K562 (cell line): ENCODE measurements at regions not wholly inside any gene's neighbourhood (a gene's known extent, or its start where the extent isn't known, plus 50 kb on each side); places are given as distances from the start of the nearest gene placed in this dataset.

Experiments used
- ATAC-seq: fragments of 200-7000 bp; cut with Tn5 transposase; 3 replicates; pipeline ENCODE4 v1.9.1; 2020; ENCODE audit warnings: moderate library complexity
- BruUV-seq: library from RNA; stranded (reverse); fragments of 400-500 nt; replicated peaks from 2 replicates; lab custom pipeline; 2021; lab: Mats Ljungman, UMichigan
- CTCF ChIA-PET: fragments of 300-600 bp; formaldehyde crosslinking; extraction: SDS; loops from one replicate; lab custom pipeline; 2021; ENCODE audit warnings: low intra/inter-chr PET ratio; lab: Yijun Ruan, JAX
- POLR2A ChIA-PET: fragments of 300-600, 350-650 bp; sonication (Branson Sonifier 250); formaldehyde crosslinking; extraction: SDS; loops from one replicate; lab custom pipeline; 2021; ENCODE audit warnings: antibody characterized with exemption, inconsistent platforms; lab: Yijun Ruan, JAX
- DNase-seq, 4 experiments: peaks; one replicate each; pipeline versions ENCODE4 v3.0.0 to v3.0.0-alpha.2; 2011 to 2018; ENCODE audit warnings: low spot score in 3 of 4, mixed read lengths in 3 of 4; ENCODE audit errors: extremely low read depth in 1 of 4
- FAIRE-seq: peaks from 2 replicates; lab custom pipeline; 2011; peaks lifted over from hg19 to GRCh38; lab: Jason Lieb, UNC
- H2AFZ ChIP-seq: 2 replicates; pipeline ENCODE4 v1.6.0; 2011; ENCODE audit warnings: low read depth, low read length, control low read depth, inconsistent platforms
- H3K27ac ChIP-seq: fragments of 200-600 bp; 3 replicates; pipeline ENCODE4 v1.8.0; 2011; ENCODE audit warnings: low read depth, mild to moderate bottlenecking, control low read depth, inconsistent platforms, low read length, moderate library complexity, mixed read lengths; ENCODE audit errors: extremely low read depth
- H3K27me3 ChIP-seq, 2 experiments: fragments of 300-600 bp in 1 of 2; 2 replicates in 1 of 2; 3 replicates in 1 of 2; pipeline versions ENCODE4 v1.6.0 to v1.8.0; 2011; ENCODE audit warnings: inconsistent platforms in 2 of 2, low read length in 2 of 2, mild to moderate bottlenecking in 1 of 2, mixed read lengths in 1 of 2, moderate library complexity in 1 of 2; ENCODE audit not compliant: control insufficient read depth in 2 of 2, insufficient read depth in 2 of 2
- H3K36me3 ChIP-seq: fragments of 300-600 bp; 3 replicates; pipeline ENCODE4 v1.8.0; 2011; ENCODE audit warnings: mild to moderate bottlenecking, low read length, inconsistent platforms; ENCODE audit not compliant: control insufficient read depth, insufficient read depth
- H3K4me1 ChIP-seq, 2 experiments: fragments of 200-600 bp in 1 of 2; replicated peaks in 1 of 2; 2 replicates in 1 of 2; 3 replicates in 1 of 2; pipeline versions ENCODE4 v1.5.1 to v1.8.0; 2011; ENCODE audit warnings: inconsistent platforms in 2 of 2, low read length in 2 of 2, mild to moderate bottlenecking in 1 of 2, mixed read lengths in 1 of 2, moderate library complexity in 1 of 2; ENCODE audit not compliant: control insufficient read depth in 2 of 2, insufficient read depth in 2 of 2
- H3K4me2 ChIP-seq: 2 replicates; pipeline ENCODE4 v1.6.1; 2011; ENCODE audit warnings: low read length, control low read depth, inconsistent platforms, mixed read lengths; ENCODE audit not compliant: insufficient read depth
- H3K4me3 ChIP-seq: fragments of 200-600 bp; sonication (generic), shearing (Covaris generic); 2 replicates; pipeline ENCODE4 v1.5.1; 2016; ENCODE audit warnings: control low read depth, inconsistent platforms
- H3K79me2 ChIP-seq: fragments of 200-600 bp; 3 replicates; pipeline ENCODE4 v1.8.0; 2011; ENCODE audit warnings: low read length, inconsistent platforms; ENCODE audit not compliant: control insufficient read depth, insufficient read depth
- H3K9ac ChIP-seq, 2 experiments: 2 replicates each; pipeline versions ENCODE4 v1.6.0 to v1.6.1; 2011; ENCODE audit warnings: low read depth in 2 of 2, low read length in 2 of 2, control low read depth in 1 of 2, inconsistent platforms in 1 of 2, mild to moderate bottlenecking in 1 of 2, mixed read lengths in 1 of 2; ENCODE audit not compliant: insufficient read depth in 1 of 2
- H3K9me1 ChIP-seq: one replicate; pipeline ENCODE4 v1.6.0; 2011; ENCODE audit warnings: inconsistent platforms, mild to moderate bottlenecking, low read length, moderate library complexity; ENCODE audit not compliant: control insufficient read depth, insufficient read depth
- H3K9me3 ChIP-seq: replicated peaks from 2 replicates; pipeline ENCODE4 v1.5.1; 2011; ENCODE audit warnings: low read depth, low read length, inconsistent platforms; ENCODE audit not compliant: control insufficient read depth, insufficient read depth
- H4K20me1 ChIP-seq: replicated peaks from 2 replicates; pipeline ENCODE4 v1.6.1; 2011; ENCODE audit warnings: low read length, inconsistent platforms, mixed read lengths; ENCODE audit not compliant: control insufficient read depth, insufficient read depth
- ATF1 ChIP-seq, 2 experiments: fragments of 450-650 bp in 1 of 2; IDR thresholded peaks; 2 replicates each; pipeline ENCODE4 v1.6.1; 2016; ENCODE audit warnings: missing compliant biosample characterization in 1 of 2, missing genetic modification characterization in 1 of 2
- CHD1 ChIP-seq: fragments of 200-600 bp; sonication (generic); IDR thresholded peaks from one replicate; pipeline ENCODE4 v1.6.1; 2012; ENCODE audit warnings: mild to moderate bottlenecking, moderate library complexity, low read length, inconsistent platforms
- HDAC8 ChIP-seq: fragments of 450-650 bp; IDR thresholded peaks from 2 replicates; pipeline ENCODE4 v1.6.1; 2016; ENCODE audit warnings: mild to moderate bottlenecking, missing genetic modification characterization, moderate library complexity, missing compliant biosample characterization
- MYNN ChIP-seq, 2 experiments: sonication (generic); formaldehyde crosslinking in 1 of 2; IDR thresholded peaks; 2 replicates each; pipeline versions ENCODE4 v1.5.0 to v1.6.1; 2016 to 2020; ENCODE audit warnings: antibody characterized with exemption in 1 of 2, missing genetic modification reagents in 1 of 2
- NFIC ChIP-seq: fragments of 450-650 bp; IDR thresholded peaks from 2 replicates; pipeline ENCODE4 v1.6.1; 2017; ENCODE audit warnings: mild to moderate bottlenecking, inconsistent platforms
- PTRF ChIP-seq: fragments of 450-650 bp; IDR thresholded peaks from 2 replicates; pipeline ENCODE4 v1.6.1; 2016; ENCODE audit warnings: mild to moderate bottlenecking, missing genetic modification characterization, missing compliant biosample characterization
- TAF7 ChIP-seq: fragments of 450-650 bp; IDR thresholded peaks from 2 replicates; pipeline ENCODE4 v1.6.1; 2016; ENCODE audit warnings: missing genetic modification characterization, missing compliant biosample characterization
- TOE1 ChIP-seq, 2 experiments: fragments of 450-650 bp in 1 of 2; sonication (generic) in 1 of 2; formaldehyde crosslinking in 1 of 2; IDR thresholded peaks; 2 replicates each; pipeline versions ENCODE4 v1.7.1 to v1.8.0; 2016 to 2022; ENCODE audit warnings: borderline replicate concordance in 2 of 2, mild to moderate bottlenecking in 2 of 2, antibody characterized with exemption in 1 of 2, inconsistent platforms in 1 of 2, low read depth in 1 of 2, missing genetic modification reagents in 1 of 2, moderate library complexity in 1 of 2
- YBX1 ChIP-seq: fragments of 450-650 bp; IDR thresholded peaks from 2 replicates; pipeline ENCODE4 v1.7.1; 2016; ENCODE audit warnings: mild to moderate bottlenecking
- WGBS: fragments of 100-300 bp; shearing (Covaris generic); methylation state at CpG from one replicate; pipeline ENCODE4 v1.1.6; 2016; ENCODE audit warnings: low coverage, mixed read lengths; ENCODE audit not compliant: insufficient coverage; ENCODE audit errors: missing lambda C conversion rate; 5-methylcytosine and 5-hydroxymethylcytosine counted together
- in situ Hi-C: fragments of 300-500 bp; cut with MboI; formaldehyde crosslinking; loops from 4 replicates; pipeline ENCODE4 v1.15.0; 2018; ENCODE audit warnings: inconsistent platforms, mixed read lengths
- intact Hi-C: fragments of 100-400 bp; cut with micrococcal nuclease; formaldehyde crosslinking; loops from 2 replicates; pipeline ENCODE4 v1.14.2; 2022
- TF ChIP-seq, protein P1 (sequence below): sonication (generic); formaldehyde crosslinking; IDR thresholded peaks from 2 replicates; pipeline ENCODE4 v1.8.0; 2023; ENCODE audit warnings: mild to moderate bottlenecking, missing genetic modification reagents
- TF ChIP-seq, protein P2 (sequence below): sonication (generic); formaldehyde crosslinking; IDR thresholded peaks from 2 replicates; pipeline ENCODE4 v1.8.0; 2023; ENCODE audit warnings: mild to moderate bottlenecking, missing genetic modification reagents
- TF ChIP-seq, protein P3 (sequence below): fragments of 450-650 bp; IDR thresholded peaks from 2 replicates; pipeline ENCODE4 v1.6.1; 2017; ENCODE audit warnings: antibody characterized with exemption
- TF ChIP-seq, protein P4 (sequence below): fragments of 450-650 bp; IDR thresholded peaks from 2 replicates; pipeline ENCODE4 v1.6.1; 2016; ENCODE audit warnings: borderline replicate concordance

DNA sequence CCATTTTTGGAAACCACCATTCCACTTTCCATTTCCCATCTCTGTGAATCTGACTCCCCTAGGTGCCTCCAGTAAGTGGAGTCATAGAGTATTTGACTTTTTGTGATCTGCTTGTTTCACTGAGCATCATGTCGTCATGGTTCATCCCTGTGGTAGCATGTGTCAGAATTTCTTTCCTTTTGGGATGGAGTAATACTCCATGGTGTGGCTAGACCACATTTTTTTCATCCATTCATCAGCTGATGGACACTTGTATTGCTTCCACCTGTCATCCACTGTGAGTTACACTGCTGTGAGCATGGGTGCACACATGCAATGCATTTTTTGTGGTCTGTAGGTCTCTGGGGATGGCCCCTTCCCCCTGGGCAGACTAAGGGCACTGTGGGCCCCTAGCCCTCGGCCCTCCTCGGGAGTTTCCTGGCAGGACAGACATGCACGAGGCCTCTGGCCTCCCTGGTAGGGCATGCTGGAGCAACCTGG, 115.9 kb downstream of the GADD45G start:
- Histone ChIP-seq H3K4me2 (no peak overlapping the region), H2AFZ (no peak overlapping the region), H3K4me1 (no peaks in the 10 kb centered on the region), H3K79me2 (no peaks in the 10 kb centered on the region), H3K9ac (no peak overlapping the region), H3K27ac (no peak overlapping the region), H4K20me1 (no peaks in the 10 kb centered on the region), H3K27me3 (peaks cover 0 to 4% of the 10 kb centered on the region in 2 experiments; a peak in 2 of 5 replicates), H3K4me3 (no peak overlapping the region), H3K9me1 (no peaks in the 10 kb centered on the region), H3K36me3 (no peaks in the 10 kb centered on the region), H3K9me3 (no peaks in the 10 kb centered on the region)
- in situ Hi-C loops = no loop called here
- intact Hi-C loops = no loop called here
- POLR2A ChIA-PET = no interaction called here
- DNase-seq (no peak), FAIRE-seq (no peak), ATAC-seq (no peak)
- no TSS peak for BruUV-seq
- WGBS = 0% methylated on average over 2 of the region's 4 CpGs
- CTCF ChIA-PET = no interaction called here
- no peak for TF ChIP-seq TOE1 (IDR thresholded peaks at IDR 0.05; ENCODE audit: borderline replicate concordance)
- no peak for TF ChIP-seq TOE1 (CRISPR knock-in tag; IDR thresholded peaks at IDR 0.05; ENCODE audit: borderline replicate concordance, low read depth)
- TF ChIP-seq ATF1 (CRISPR knock-in tag; IDR thresholded peaks at IDR 0.05) = no peak
- no peak for TF ChIP-seq ATF1 (tag; IDR thresholded peaks at IDR 0.05)
- TF ChIP-seq, protein P1, sequence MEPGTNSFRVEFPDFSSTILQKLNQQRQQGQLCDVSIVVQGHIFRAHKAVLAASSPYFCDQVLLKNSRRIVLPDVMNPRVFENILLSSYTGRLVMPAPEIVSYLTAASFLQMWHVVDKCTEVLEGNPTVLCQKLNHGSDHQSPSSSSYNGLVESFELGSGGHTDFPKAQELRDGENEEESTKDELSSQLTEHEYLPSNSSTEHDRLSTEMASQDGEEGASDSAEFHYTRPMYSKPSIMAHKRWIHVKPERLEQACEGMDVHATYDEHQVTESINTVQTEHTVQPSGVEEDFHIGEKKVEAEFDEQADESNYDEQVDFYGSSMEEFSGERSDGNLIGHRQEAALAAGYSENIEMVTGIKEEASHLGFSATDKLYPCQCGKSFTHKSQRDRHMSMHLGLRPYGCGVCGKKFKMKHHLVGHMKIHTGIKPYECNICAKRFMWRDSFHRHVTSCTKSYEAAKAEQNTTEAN = no peak
- no peak for TF ChIP-seq NFIC
- TF ChIP-seq, protein P2, sequence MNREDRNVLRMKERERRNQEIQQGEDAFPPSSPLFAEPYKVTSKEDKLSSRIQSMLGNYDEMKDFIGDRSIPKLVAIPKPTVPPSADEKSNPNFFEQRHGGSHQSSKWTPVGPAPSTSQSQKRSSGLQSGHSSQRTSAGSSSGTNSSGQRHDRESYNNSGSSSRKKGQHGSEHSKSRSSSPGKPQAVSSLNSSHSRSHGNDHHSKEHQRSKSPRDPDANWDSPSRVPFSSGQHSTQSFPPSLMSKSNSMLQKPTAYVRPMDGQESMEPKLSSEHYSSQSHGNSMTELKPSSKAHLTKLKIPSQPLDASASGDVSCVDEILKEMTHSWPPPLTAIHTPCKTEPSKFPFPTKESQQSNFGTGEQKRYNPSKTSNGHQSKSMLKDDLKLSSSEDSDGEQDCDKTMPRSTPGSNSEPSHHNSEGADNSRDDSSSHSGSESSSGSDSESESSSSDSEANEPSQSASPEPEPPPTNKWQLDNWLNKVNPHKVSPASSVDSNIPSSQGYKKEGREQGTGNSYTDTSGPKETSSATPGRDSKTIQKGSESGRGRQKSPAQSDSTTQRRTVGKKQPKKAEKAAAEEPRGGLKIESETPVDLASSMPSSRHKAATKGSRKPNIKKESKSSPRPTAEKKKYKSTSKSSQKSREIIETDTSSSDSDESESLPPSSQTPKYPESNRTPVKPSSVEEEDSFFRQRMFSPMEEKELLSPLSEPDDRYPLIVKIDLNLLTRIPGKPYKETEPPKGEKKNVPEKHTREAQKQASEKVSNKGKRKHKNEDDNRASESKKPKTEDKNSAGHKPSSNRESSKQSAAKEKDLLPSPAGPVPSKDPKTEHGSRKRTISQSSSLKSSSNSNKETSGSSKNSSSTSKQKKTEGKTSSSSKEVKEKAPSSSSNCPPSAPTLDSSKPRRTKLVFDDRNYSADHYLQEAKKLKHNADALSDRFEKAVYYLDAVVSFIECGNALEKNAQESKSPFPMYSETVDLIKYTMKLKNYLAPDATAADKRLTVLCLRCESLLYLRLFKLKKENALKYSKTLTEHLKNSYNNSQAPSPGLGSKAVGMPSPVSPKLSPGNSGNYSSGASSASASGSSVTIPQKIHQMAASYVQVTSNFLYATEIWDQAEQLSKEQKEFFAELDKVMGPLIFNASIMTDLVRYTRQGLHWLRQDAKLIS (CRISPR knock-in tag) = no peak
- TF ChIP-seq HDAC8 (tag) = no peak
- no peak for TF ChIP-seq YBX1
- TF ChIP-seq TAF7 (tag) = no peak
- TF ChIP-seq, protein P3, sequence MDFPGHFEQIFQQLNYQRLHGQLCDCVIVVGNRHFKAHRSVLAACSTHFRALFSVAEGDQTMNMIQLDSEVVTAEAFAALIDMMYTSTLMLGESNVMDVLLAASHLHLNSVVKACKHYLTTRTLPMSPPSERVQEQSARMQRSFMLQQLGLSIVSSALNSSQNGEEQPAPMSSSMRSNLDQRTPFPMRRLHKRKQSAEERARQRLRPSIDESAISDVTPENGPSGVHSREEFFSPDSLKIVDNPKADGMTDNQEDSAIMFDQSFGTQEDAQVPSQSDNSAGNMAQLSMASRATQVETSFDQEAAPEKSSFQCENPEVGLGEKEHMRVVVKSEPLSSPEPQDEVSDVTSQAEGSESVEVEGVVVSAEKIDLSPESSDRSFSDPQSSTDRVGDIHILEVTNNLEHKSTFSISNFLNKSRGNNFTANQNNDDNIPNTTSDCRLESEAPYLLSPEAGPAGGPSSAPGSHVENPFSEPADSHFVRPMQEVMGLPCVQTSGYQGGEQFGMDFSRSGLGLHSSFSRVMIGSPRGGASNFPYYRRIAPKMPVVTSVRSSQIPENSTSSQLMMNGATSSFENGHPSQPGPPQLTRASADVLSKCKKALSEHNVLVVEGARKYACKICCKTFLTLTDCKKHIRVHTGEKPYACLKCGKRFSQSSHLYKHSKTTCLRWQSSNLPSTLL = no peak
- no peak for TF ChIP-seq MYNN (IDR thresholded peaks at IDR 0.05)
- no peak for TF ChIP-seq MYNN (CRISPR knock-in tag; IDR thresholded peaks at IDR 0.05)
- TF ChIP-seq, protein P4, sequence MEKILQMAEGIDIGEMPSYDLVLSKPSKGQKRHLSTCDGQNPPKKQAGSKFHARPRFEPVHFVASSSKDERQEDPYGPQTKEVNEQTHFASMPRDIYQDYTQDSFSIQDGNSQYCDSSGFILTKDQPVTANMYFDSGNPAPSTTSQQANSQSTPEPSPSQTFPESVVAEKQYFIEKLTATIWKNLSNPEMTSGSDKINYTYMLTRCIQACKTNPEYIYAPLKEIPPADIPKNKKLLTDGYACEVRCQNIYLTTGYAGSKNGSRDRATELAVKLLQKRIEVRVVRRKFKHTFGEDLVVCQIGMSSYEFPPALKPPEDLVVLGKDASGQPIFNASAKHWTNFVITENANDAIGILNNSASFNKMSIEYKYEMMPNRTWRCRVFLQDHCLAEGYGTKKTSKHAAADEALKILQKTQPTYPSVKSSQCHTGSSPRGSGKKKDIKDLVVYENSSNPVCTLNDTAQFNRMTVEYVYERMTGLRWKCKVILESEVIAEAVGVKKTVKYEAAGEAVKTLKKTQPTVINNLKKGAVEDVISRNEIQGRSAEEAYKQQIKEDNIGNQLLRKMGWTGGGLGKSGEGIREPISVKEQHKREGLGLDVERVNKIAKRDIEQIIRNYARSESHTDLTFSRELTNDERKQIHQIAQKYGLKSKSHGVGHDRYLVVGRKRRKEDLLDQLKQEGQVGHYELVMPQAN = no peak
- no peak for TF ChIP-seq PTRF (tag)
- TF ChIP-seq CHD1 = no peak
